ENCODE measurements at regions not wholly inside any gene's neighbourhood (a gene's known extent, or its start where the extent isn't known, plus 50 kb on each side); places are given as distances from the start of the nearest gene placed in this dataset.

DNA sequence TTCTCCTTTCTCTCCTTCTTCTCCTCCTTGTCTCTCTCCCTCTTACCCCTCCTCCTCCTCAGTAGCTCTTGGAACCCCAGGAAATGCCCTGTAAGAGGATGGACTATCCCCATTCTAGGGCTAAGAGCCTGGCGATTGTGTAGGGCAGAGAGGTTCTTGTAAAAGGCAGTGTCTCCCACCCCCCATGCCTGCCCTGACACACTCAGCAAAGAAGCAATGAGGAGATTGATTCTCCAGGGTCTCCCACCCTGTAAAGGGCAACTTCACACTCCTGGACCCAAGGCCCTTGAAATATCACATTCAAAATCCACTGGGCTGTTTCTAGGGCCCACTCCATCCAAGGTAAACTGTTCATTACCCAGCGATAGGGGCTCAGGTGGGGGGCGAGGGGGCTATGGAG lies 144.1 kb downstream of the INSIG2 start:
- Histone ChIP-seq H3K27me3 (peaks cover 5% of the 10 kb centered on the region), H3K4me2 (no peak overlapping the region), H3K4me3 (no peak overlapping the region), H3K79me2 (no peaks in the 10 kb centered on the region), H3K36me3 (replicated peaks; ENCODE audit: insufficient read depth, low read depth) (no peaks in the 10 kb centered on the region), H3K27ac (no peak overlapping the region), H3K9me3 (ENCODE audit: low read depth) (no peaks in the 10 kb centered on the region), H4K20me1 (ENCODE audit: insufficient read depth, poor library complexity, severe bottlenecking) (no peaks in the 10 kb centered on the region), H3K9me2 (replicated peaks; ENCODE audit: insufficient read depth) (no peaks in the 10 kb centered on the region), H3K4me1 (ENCODE audit: insufficient read depth) (no peaks in the 10 kb centered on the region), H2AFZ (no peak overlapping the region)
- DNase-seq (ENCODE audit: low spot score): no peak
- TF ChIP-seq EZH2 (IDR thresholded peaks at IDR 0.05; ENCODE audit: borderline replicate concordance) (no peak), EZH2phosphoT487 (IDR thresholded peaks at IDR 0.05; ENCODE audit: low read depth, severe bottlenecking, unreplicated experiment) (no peak)
- TF ChIP-seq, protein P1, sequence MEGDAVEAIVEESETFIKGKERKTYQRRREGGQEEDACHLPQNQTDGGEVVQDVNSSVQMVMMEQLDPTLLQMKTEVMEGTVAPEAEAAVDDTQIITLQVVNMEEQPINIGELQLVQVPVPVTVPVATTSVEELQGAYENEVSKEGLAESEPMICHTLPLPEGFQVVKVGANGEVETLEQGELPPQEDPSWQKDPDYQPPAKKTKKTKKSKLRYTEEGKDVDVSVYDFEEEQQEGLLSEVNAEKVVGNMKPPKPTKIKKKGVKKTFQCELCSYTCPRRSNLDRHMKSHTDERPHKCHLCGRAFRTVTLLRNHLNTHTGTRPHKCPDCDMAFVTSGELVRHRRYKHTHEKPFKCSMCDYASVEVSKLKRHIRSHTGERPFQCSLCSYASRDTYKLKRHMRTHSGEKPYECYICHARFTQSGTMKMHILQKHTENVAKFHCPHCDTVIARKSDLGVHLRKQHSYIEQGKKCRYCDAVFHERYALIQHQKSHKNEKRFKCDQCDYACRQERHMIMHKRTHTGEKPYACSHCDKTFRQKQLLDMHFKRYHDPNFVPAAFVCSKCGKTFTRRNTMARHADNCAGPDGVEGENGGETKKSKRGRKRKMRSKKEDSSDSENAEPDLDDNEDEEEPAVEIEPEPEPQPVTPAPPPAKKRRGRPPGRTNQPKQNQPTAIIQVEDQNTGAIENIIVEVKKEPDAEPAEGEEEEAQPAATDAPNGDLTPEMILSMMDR (IDR thresholded peaks at IDR 0.05; ENCODE audit: poor library complexity): no peak
- 85% methylated on average over 3 of the region's 3 CpGs for WGBS (ENCODE audit: low lambda C conversion rate, missing lambda C conversion rate)

DNA sequence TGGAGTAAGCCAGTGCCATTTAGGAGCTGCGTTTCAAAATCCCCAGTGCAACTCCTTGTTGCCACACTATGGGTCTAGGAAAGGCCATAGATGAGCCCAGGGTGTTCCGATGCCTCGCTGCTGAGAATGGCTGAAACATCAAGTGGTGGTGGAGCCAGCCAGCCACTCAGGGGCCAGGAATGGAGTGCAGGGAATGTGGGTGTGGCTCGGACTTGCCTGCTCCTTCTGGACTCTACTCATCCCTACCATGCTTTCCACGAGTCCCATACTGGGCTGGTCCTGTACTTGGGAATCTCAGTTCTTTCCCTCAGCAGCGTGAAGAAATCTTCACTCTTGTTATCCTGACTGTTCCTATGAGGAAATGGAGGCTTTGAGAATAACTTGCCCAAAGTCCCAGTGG lies 143.5 kb downstream of the INSIG2 start:
- Histone ChIP-seq H4K20me1 (ENCODE audit: insufficient read depth, poor library complexity, severe bottlenecking) (no peaks in the 10 kb centered on the region), H2AFZ (no peak overlapping the region), H3K9me3 (ENCODE audit: low read depth) (no peaks in the 10 kb centered on the region), H3K4me2 (no peak overlapping the region), H3K79me2 (no peaks in the 10 kb centered on the region), H3K27ac (no peak overlapping the region), H3K27me3 (peaks cover 7% of the 10 kb centered on the region), H3K36me3 (replicated peaks; ENCODE audit: insufficient read depth, low read depth) (no peaks in the 10 kb centered on the region), H3K4me1 (ENCODE audit: insufficient read depth) (no peaks in the 10 kb centered on the region), H3K4me3 (no peak overlapping the region), H3K9me2 (replicated peaks; ENCODE audit: insufficient read depth) (no peaks in the 10 kb centered on the region)
- TF ChIP-seq EZH2 (IDR thresholded peaks at IDR 0.05; ENCODE audit: borderline replicate concordance) (no peak), EZH2phosphoT487 (IDR thresholded peaks at IDR 0.05; ENCODE audit: low read depth, severe bottlenecking, unreplicated experiment) (no peak)
- TF ChIP-seq, protein P1 (IDR thresholded peaks at IDR 0.05; ENCODE audit: poor library complexity): no peak
- no peak for DNase-seq (ENCODE audit: low spot score)
- WGBS (ENCODE audit: low lambda C conversion rate, missing lambda C conversion rate): 94% methylated on average over 6 of the region's 6 CpGs

DNA sequence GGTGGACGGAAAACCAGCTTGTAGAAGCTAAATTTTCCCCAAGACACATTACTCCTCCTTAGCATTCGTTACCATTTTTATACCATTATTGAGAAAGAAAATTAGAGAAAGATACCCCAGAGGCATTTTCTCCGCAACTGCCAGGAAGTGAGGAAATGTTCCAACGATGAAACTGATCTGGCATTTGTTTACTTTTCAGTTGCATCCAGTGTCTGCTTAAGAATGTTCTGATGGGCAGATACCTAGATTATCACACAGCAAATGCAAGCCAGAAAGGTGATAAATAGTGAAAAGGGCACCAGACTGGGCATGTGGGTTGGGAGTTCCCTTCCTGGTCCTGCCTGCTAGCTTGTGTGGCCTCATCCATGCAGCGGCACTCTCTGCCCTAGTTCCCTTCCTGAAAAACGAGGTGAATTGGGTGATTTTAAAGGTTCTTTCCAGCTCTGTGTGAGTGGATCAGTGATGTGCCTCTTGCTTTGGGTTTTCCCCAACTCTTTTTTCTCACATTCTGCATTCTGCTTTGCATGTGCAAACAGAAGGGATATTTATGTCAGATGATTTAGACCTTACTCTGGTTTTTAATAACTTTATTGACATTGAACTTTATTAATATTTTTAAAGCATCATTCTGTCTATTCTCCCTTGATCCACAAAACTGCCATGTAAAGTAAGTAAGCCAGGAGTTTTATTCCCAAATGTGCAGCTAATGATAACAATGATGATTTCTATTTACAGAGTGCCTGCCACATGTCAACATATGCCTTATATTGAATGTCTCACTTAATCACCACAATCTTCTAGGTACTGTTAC lies 139.6 kb downstream of the INSIG2 start:
- no peaks in the 10 kb centered on the region for H3K36me3 ChIP-seq (replicated peaks; ENCODE audit: insufficient read depth, low read depth)
- TF ChIP-seq EZH2phosphoT487 (IDR thresholded peaks at IDR 0.05; ENCODE audit: low read depth, severe bottlenecking, unreplicated experiment) (no peak), EZH2 (IDR thresholded peaks at IDR 0.05; ENCODE audit: borderline replicate concordance) (no peak)
- TF ChIP-seq, protein P1 (IDR thresholded peaks at IDR 0.05; ENCODE audit: poor library complexity): no peak
- no peaks in the 10 kb centered on the region for H3K9me3 ChIP-seq (ENCODE audit: low read depth)
- no peak overlapping the region for H3K4me2 ChIP-seq
- DNase-seq (ENCODE audit: low spot score): no peak
- H4K20me1 ChIP-seq (ENCODE audit: insufficient read depth, poor library complexity, severe bottlenecking): no peaks in the 10 kb centered on the region
- no peaks in the 10 kb centered on the region for H3K79me2 ChIP-seq
- no peaks in the 10 kb centered on the region for H3K9me2 ChIP-seq (replicated peaks; ENCODE audit: insufficient read depth)
- no peak overlapping the region for H2AFZ ChIP-seq
- H3K4me3 ChIP-seq: no peak overlapping the region
- WGBS (ENCODE audit: low lambda C conversion rate, missing lambda C conversion rate): 54% methylated on average over 6 of the region's 6 CpGs
- H3K27me3 ChIP-seq: peaks cover 46% of the 10 kb centered on the region
- peaks cover 7% of the 10 kb centered on the region for H3K4me1 ChIP-seq (ENCODE audit: insufficient read depth)
- no peak overlapping the region for H3K27ac ChIP-seq

All from hepatocyte (in vitro differentiated cells).